SK-N-SH (cell line): ENCODE measurements at regions not wholly inside any gene's neighbourhood (a gene's known extent, or its start where the extent isn't known, plus 50 kb on each side); places are given as distances from the start of the nearest gene placed in this dataset.

Source experiments
- CTCF ChIP-seq: fragments of 200-600 bp; sonication (generic); IDR thresholded peaks from 2 replicates; pipeline ENCODE4 v1.6.1; 2017; ENCODE audit warnings: antibody characterized with exemption, mild to moderate bottlenecking, moderate library complexity
- EP300 ChIP-seq, 2 experiments: IDR thresholded peaks; 2 replicates each; pipeline versions ENCODE4 v1.4.0 to v1.6.1; 2012; ENCODE audit warnings: borderline replicate concordance in 1 of 2, low read depth in 1 of 2, low read length in 1 of 2
- EZH2phosphoT487 ChIP-seq: fragments of 200-600 bp; sonication (generic); IDR thresholded peaks from 2 replicates; pipeline ENCODE4 v1.6.1; 2017; ENCODE audit warnings: low read depth, mixed run types, mild to moderate bottlenecking, antibody characterized with exemption, moderate library complexity, borderline replicate concordance
- FOSL2 ChIP-seq: IDR thresholded peaks from 2 replicates; pipeline ENCODE4 v1.4.0; 2012; ENCODE audit warnings: low read depth, mild to moderate bottlenecking, moderate library complexity, borderline replicate concordance
- FOXJ3 ChIP-seq: sonication (generic); formaldehyde crosslinking; IDR thresholded peaks from 2 replicates; pipeline ENCODE4 v1.5.1; 2020; ENCODE audit warnings: mild to moderate bottlenecking, missing genetic modification reagents
- POLR2AphosphoS5 ChIP-seq: IDR thresholded peaks from 2 replicates; pipeline ENCODE4 v1.6.1; 2012; ENCODE audit warnings: low read depth, low read length
- RAD21 ChIP-seq: IDR thresholded peaks from 2 replicates; pipeline ENCODE4 v1.6.1; 2012; ENCODE audit warnings: mild to moderate bottlenecking, low read length
- REST ChIP-seq: IDR thresholded peaks from 2 replicates; pipeline ENCODE4 v1.6.1; 2012; ENCODE audit warnings: mild to moderate bottlenecking, low read depth, low read length, moderate library complexity
- RXRA ChIP-seq: IDR thresholded peaks from 2 replicates; pipeline ENCODE4 v1.4.0; 2012; ENCODE audit warnings: low read depth, mild to moderate bottlenecking, borderline replicate concordance
- TCF12 ChIP-seq: IDR thresholded peaks from 2 replicates; pipeline ENCODE4 v1.4.0; 2012
- TEAD4 ChIP-seq: IDR thresholded peaks from 2 replicates; pipeline ENCODE4 v1.4.0; 2012; ENCODE audit warnings: mild to moderate bottlenecking, borderline replicate concordance; ENCODE audit not compliant: insufficient read depth
- USF2 ChIP-seq: fragments of 150-350 bp; IDR thresholded peaks from 2 replicates; pipeline ENCODE4 v1.6.1; 2017; ENCODE audit warnings: antibody characterized with exemption, low read length, low read depth, borderline replicate concordance

GRCh38 chr4:169807934-169808509 lies 50.3 kb upstream of the HPF1 start (continued):
- TF ChIP-seq CTCF, result no peak
- TF ChIP-seq FOXJ3 (CRISPR knock-in tag), result peak; percentile 58; the same call in 1 of the 2 replicates
- no peak for TF ChIP-seq RXRA
- no peak for TF ChIP-seq USF2
- TF ChIP-seq EZH2phosphoT487, result no peak
- TF ChIP-seq TEAD4, result no peak
- TF ChIP-seq RAD21, result peak; percentile 22
- no peak for TF ChIP-seq REST
- TF ChIP-seq EP300 (IDR thresholded peaks at IDR 0.05; ENCODE audit: borderline replicate concordance in 1 of 2, low read depth in 1 of 2, low read length in 1 of 2), result peak in 1 of 2 experiments; percentile 88; a peak in 2 of 4 replicates
- no peak for TF ChIP-seq FOSL2
- TF ChIP-seq TCF12, result peak; percentile 63
- TF ChIP-seq POLR2AphosphoS5, result 0 out of 2 replicates have a peak, but pooled peaks have one; percentile 15
